Parathyroid adenoma (tissue), 2 donors: ENCODE measurements at regions not wholly inside any gene's neighbourhood (a gene's known extent, or its start where the extent isn't known, plus 50 kb on each side); places are given as distances from the start of the nearest gene placed in this dataset.

ENCODE experiments used
- H2AFZ ChIP-seq: fragments of 300-600 bp; sonication (generic); one replicate; pipeline ENCODE4 v1.7.0; 2017; ENCODE audit warnings: antibody characterized with exemption, mild to moderate bottlenecking
- H3K27ac ChIP-seq: fragments of 300-600 bp; sonication (generic); one replicate; pipeline ENCODE4 v1.7.0; 2017
- H3K27me3 ChIP-seq: fragments of 300-600 bp; sonication (generic); one replicate; pipeline ENCODE4 v1.7.0; 2017; ENCODE audit warnings: low read length; ENCODE audit not compliant: control insufficient read depth, insufficient read depth
- H3K36me3 ChIP-seq: fragments of 300-600 bp; sonication (generic); one replicate; pipeline ENCODE4 v1.7.0; 2017; ENCODE audit warnings: low read length; ENCODE audit not compliant: control insufficient read depth, insufficient read depth
- H3K4me1 ChIP-seq: fragments of 300-600 bp; sonication (generic); one replicate; pipeline ENCODE4 v1.7.0; 2017; ENCODE audit warnings: control low read depth
- H3K4me2 ChIP-seq: fragments of 300-600 bp; sonication (generic); one replicate; pipeline ENCODE4 v1.7.0; 2017; ENCODE audit warnings: low read length
- H3K4me3 ChIP-seq: fragments of 300-600 bp; sonication (generic); one replicate; pipeline ENCODE4 v1.7.0; 2017; ENCODE audit warnings: low read depth, low read length
- H3K79me2 ChIP-seq: fragments of 300-600 bp; sonication (generic); one replicate; pipeline ENCODE4 v1.7.0; 2017; ENCODE audit warnings: control low read depth
- H3K9ac ChIP-seq: fragments of 300-600 bp; sonication (generic); one replicate; pipeline ENCODE4 v1.7.0; 2017; ENCODE audit warnings: mild to moderate bottlenecking
- H3K9me3 ChIP-seq: fragments of 300-600 bp; sonication (generic); one replicate; pipeline ENCODE4 v1.7.0; 2017; ENCODE audit warnings: low read length; ENCODE audit not compliant: control insufficient read depth
- TF ChIP-seq, protein P1 (sequence below): fragments of 300-600 bp; sonication (generic); IDR thresholded peaks from one replicate; pipeline ENCODE4 v1.7.0; 2017; ENCODE audit warnings: antibody characterized with exemption, mild to moderate bottlenecking
- donor health status: primary hyperparathyroidism.

DNA sequence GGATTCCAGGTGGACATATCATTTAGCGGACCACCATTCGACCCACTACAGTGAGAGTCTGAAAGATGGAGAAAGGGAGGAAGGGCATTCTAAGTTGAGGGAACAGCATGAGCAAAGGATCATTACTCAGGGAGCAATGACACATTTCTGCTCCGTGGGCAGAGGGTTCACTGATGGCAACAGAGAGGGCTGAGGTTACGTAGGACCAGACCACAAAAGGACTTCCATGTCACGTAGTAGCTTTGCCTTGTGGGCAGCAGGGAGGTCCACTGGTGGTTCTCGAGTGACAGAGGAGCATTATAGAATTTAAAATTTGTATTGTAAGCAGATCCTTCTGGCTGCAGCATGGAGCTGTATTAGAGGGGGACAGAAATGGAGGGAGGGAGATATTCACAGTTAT is 109.7 kb upstream of the NAV2 start:
- H3K9ac ChIP-seq: no peak overlapping the region
- no peaks in the 10 kb centered on the region for H3K27me3 ChIP-seq
- no peaks in the 10 kb centered on the region for H3K4me1 ChIP-seq
- no peak overlapping the region for H2AFZ ChIP-seq
- H3K9me3 ChIP-seq: no peaks in the 10 kb centered on the region
- no peaks in the 10 kb centered on the region for H3K36me3 ChIP-seq
- H3K79me2 ChIP-seq: no peaks in the 10 kb centered on the region
- no peak overlapping the region for H3K4me3 ChIP-seq
- TF ChIP-seq, protein P1, sequence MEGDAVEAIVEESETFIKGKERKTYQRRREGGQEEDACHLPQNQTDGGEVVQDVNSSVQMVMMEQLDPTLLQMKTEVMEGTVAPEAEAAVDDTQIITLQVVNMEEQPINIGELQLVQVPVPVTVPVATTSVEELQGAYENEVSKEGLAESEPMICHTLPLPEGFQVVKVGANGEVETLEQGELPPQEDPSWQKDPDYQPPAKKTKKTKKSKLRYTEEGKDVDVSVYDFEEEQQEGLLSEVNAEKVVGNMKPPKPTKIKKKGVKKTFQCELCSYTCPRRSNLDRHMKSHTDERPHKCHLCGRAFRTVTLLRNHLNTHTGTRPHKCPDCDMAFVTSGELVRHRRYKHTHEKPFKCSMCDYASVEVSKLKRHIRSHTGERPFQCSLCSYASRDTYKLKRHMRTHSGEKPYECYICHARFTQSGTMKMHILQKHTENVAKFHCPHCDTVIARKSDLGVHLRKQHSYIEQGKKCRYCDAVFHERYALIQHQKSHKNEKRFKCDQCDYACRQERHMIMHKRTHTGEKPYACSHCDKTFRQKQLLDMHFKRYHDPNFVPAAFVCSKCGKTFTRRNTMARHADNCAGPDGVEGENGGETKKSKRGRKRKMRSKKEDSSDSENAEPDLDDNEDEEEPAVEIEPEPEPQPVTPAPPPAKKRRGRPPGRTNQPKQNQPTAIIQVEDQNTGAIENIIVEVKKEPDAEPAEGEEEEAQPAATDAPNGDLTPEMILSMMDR: no peak
- no peak overlapping the region for H3K4me2 ChIP-seq
- H3K27ac ChIP-seq: no peak overlapping the region

DNA sequence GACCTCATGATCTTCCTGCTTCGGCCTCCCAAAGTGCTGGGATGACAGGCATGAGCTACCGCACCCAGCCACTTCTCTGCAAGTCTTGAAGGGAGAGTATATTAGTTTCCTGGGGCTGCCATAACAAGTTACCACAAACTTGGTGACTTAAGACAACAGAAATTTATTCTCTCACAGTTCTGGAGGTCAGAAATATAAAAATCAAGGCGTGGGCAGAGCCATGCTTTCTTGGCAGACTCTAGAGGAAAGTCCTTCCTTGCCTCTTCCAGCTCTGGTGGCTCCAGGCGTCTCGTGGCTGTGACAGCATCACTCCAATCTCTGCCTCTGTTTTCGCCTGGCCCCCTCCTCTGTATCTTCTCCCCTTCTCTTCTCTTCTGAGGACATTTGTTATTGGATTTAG is 110.2 kb upstream of the NAV2 start:
- Histone ChIP-seq H3K27me3 (no peaks in the 10 kb centered on the region), H3K27ac (no peak overlapping the region), H3K36me3 (no peaks in the 10 kb centered on the region), H3K9me3 (no peaks in the 10 kb centered on the region), H2AFZ (no peak overlapping the region), H3K4me3 (no peak overlapping the region), H3K4me1 (no peaks in the 10 kb centered on the region), H3K4me2 (no peak overlapping the region), H3K9ac (no peak overlapping the region), H3K79me2 (no peaks in the 10 kb centered on the region)
- TF ChIP-seq, protein P1: no peak

DNA sequence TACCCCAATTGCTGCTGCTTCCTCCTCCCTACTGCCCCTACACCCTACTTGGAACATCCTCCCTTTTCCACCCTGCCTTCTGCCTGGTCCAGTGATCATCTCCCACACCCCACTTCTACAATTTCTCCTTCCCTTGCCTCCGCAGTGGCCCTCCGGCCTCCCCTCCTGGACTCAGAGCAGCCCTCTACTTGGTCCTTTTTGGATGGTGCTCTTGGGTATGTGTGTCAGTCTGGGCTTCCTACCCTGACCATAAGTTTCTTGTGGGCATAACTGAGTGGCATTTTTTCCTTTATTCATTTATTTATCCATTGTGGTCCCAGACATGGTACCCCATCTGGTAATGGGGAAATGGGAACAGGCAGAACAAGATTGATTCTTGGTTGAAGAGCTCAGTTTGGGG is 111.4 kb upstream of the NAV2 start:
- H3K27ac ChIP-seq: no peak overlapping the region
- H3K4me2 ChIP-seq: no peak overlapping the region
- H3K79me2 ChIP-seq: no peaks in the 10 kb centered on the region
- H3K4me1 ChIP-seq: no peaks in the 10 kb centered on the region
- TF ChIP-seq, protein P1: no peak
- H3K36me3 ChIP-seq: no peaks in the 10 kb centered on the region
- H3K9me3 ChIP-seq: no peaks in the 10 kb centered on the region
- H3K9ac ChIP-seq: no peak overlapping the region
- no peak overlapping the region for H3K4me3 ChIP-seq
- no peak overlapping the region for H2AFZ ChIP-seq
- H3K27me3 ChIP-seq: no peaks in the 10 kb centered on the region

DNA sequence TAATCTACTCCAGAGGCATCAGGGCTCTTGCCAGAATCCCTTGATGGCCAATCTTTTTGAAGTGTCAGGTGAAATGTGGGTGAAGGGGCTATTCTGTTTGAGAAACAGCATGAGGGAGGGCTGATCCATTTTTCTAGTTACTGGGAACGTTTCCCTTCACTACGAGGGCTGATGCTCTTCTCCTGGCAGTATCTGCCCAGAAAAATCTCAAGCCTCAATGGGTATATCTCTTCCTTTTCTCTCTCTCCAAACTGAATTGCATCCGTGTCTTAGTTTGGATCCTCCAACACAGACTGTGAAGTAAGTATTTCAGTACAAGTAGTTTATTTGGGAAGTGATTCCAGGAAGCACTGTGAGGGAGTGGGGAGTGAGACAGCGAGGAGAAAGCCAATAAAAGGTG is 113.0 kb upstream of the NAV2 start:
- TF ChIP-seq, protein P1: no peak
- Histone ChIP-seq H3K79me2 (no peaks in the 10 kb centered on the region), H2AFZ (no peak overlapping the region), H3K4me2 (no peak overlapping the region), H3K36me3 (no peaks in the 10 kb centered on the region), H3K27me3 (no peaks in the 10 kb centered on the region), H3K27ac (no peak overlapping the region), H3K4me1 (no peaks in the 10 kb centered on the region), H3K9ac (no peak overlapping the region), H3K9me3 (no peaks in the 10 kb centered on the region), H3K4me3 (no peak overlapping the region)

DNA sequence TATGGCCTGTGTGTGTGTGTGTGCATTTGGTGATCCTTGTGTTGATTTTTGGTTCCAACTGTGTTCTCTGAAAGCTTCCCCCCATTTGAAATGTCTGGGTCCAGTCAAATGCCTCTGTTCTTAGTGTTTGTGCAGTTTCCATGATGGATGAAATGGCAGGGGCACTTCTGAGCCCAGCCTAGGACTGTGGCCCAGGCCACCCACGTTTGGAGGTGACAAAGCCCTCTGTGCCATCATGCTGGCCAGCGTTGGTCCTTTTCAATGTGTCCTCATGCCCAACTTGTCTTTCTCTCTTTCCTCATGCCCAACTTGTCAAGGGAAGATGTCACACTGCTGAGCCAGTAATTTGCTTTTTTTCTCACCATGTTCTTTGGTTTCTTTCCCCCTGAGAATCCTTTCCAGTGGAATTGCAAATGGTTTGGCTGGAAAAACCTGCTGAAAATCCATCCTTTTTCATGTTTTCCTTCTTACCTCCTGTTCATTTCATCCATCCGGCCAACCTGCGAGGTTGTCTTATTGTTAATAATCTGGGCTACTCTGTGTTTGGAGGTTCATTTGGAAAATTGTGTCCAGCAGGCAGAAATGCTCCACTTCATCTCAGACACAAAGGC is 113.7 kb upstream of the NAV2 start:
- TF ChIP-seq, protein P1: no peak
- no peaks in the 10 kb centered on the region for H3K79me2 ChIP-seq
- no peaks in the 10 kb centered on the region for H3K27me3 ChIP-seq
- H3K4me1 ChIP-seq: no peaks in the 10 kb centered on the region
- no peak overlapping the region for H3K27ac ChIP-seq
- no peaks in the 10 kb centered on the region for H3K36me3 ChIP-seq
- no peaks in the 10 kb centered on the region for H3K9me3 ChIP-seq
- no peak overlapping the region for H2AFZ ChIP-seq
- no peak overlapping the region for H3K4me3 ChIP-seq
- H3K9ac ChIP-seq: no peak overlapping the region
- H3K4me2 ChIP-seq: no peak overlapping the region
